HFFc6 (cell line): ENCODE measurements at regions not wholly inside any gene's neighbourhood (a gene's known extent, or its start where the extent isn't known, plus 50 kb on each side); places are given as distances from the start of the nearest gene placed in this dataset.
A peak's percentile ranks its signal among the peaks of the same experiment; 100 is the strongest.

Source experiments
- DNase-seq: peaks from one replicate; pipeline ENCODE4 v3.0.0-alpha.2; 2018
- H3K27ac Mint-ChIP-seq: 2 replicates; pipeline ENCODE4 v1.8.0; 2020; ENCODE audit warnings: mild to moderate bottlenecking, mixed read lengths
- H3K27me3 Mint-ChIP-seq: 2 replicates; pipeline ENCODE4 v1.8.0; 2021; ENCODE audit warnings: mild to moderate bottlenecking, moderate library complexity, mixed read lengths; ENCODE audit not compliant: insufficient read depth
- H3K36me3 Mint-ChIP-seq: 2 replicates; pipeline ENCODE4 v1.8.0; 2021; ENCODE audit warnings: low read depth, mixed read lengths
- H3K4me1 Mint-ChIP-seq: 2 replicates; pipeline ENCODE4 v1.8.0; 2020; ENCODE audit warnings: low read depth, mixed read lengths
- H3K4me3 Mint-ChIP-seq: 2 replicates; pipeline ENCODE4 v1.8.0; 2020; ENCODE audit warnings: mild to moderate bottlenecking, moderate library complexity, mixed read lengths
- H3K9me3 Mint-ChIP-seq: 2 replicates; pipeline ENCODE4 v1.8.0; 2020; ENCODE audit warnings: mild to moderate bottlenecking, mixed read lengths
- CTCF ChIP-seq: fragments of 200-600 bp; sonication (generic); IDR thresholded peaks from 2 replicates; pipeline ENCODE4 v1.5.0; 2021; ENCODE audit warnings: antibody characterized with exemption, mild to moderate bottlenecking

- no peaks in the 10 kb centered on the region for H3K9me3 Mint-ChIP-seq
- H3K27ac Mint-ChIP-seq, result no peak overlapping the region
- H3K36me3 Mint-ChIP-seq, result peaks cover 9% of the 10 kb centered on the region; the same call in 1 of the 2 replicates
- no peaks in the 10 kb centered on the region for H3K27me3 Mint-ChIP-seq
- no peak for TF ChIP-seq CTCF
- no peak for DNase-seq
- H3K4me1 Mint-ChIP-seq, result peaks cover 36% of the 10 kb centered on the region
- no peak overlapping the region for H3K4me3 Mint-ChIP-seq
Measured at GRCh38 chr5:54748527-54748926, 231.0 kb downstream of the SNX18 start.

- Mint-ChIP-seq H3K27ac (no peak overlapping the region), H3K27me3 (no peaks in the 10 kb centered on the region), H3K36me3 (peaks cover 6% of the 10 kb centered on the region; the same call in 1 of the 2 replicates), H3K4me3 (no peak overlapping the region), H3K4me1 (peaks cover 43% of the 10 kb centered on the region), H3K9me3 (no peaks in the 10 kb centered on the region)
- no peak for TF ChIP-seq CTCF
- DNase-seq, result no peak
Measured at GRCh38 chr5:54746777-54747398, 229.3 kb downstream of the SNX18 start.

- Mint-ChIP-seq H3K9me3 (no peaks in the 10 kb centered on the region), H3K27ac (no peak overlapping the region), H3K27me3 (no peaks in the 10 kb centered on the region), H3K4me3 (no peak overlapping the region), H3K36me3 (peaks cover 5% of the 10 kb centered on the region; the same call in 1 of the 2 replicates), H3K4me1 (peaks cover 47% of the 10 kb centered on the region)
- DNase-seq, result no peak
- no peak for TF ChIP-seq CTCF
Measured at GRCh38 chr5:54746346-54746745, 228.8 kb downstream of the SNX18 start.

- DNase-seq, result no peak
- Mint-ChIP-seq H3K36me3 (no peaks in the 10 kb centered on the region), H3K4me1 (peaks cover 48% of the 10 kb centered on the region), H3K4me3 (no peak overlapping the region), H3K27ac (peak overlapping the region; percentile 99), H3K27me3 (no peaks in the 10 kb centered on the region), H3K9me3 (no peaks in the 10 kb centered on the region)
- TF ChIP-seq CTCF, result no peak
Measured at GRCh38 chr5:54745599-54745998, 228.0 kb downstream of the SNX18 start.

- H3K4me3 Mint-ChIP-seq, result peak overlapping the region; percentile 73
- no peaks in the 10 kb centered on the region for H3K9me3 Mint-ChIP-seq
- peaks cover 62% of the 10 kb centered on the region for H3K4me1 Mint-ChIP-seq
- no peak for TF ChIP-seq CTCF
- H3K36me3 Mint-ChIP-seq, result no peaks in the 10 kb centered on the region
- H3K27me3 Mint-ChIP-seq, result no peaks in the 10 kb centered on the region
- peak; percentile 96 for DNase-seq
- H3K27ac Mint-ChIP-seq, result peak overlapping the region; percentile 99
Measured at GRCh38 chr5:54743997-54744788, 226.6 kb downstream of the SNX18 start.
